Spinal cord (tissue), 9 donors: ENCODE measurements at regions not wholly inside any gene's neighbourhood (a gene's known extent, or its start where the extent isn't known, plus 50 kb on each side); places are given as distances from the start of the nearest gene placed in this dataset.

Source experiments
- DNase-seq, 6 donors: peaks; one replicate each; pipeline versions ENCODE4 v3.0.0 to v3.0.0-alpha.2; 2013 to 2015; ENCODE audit warnings: low spot score in 6 of 6, low read depth in 4 of 6
- H3K27ac ChIP-seq: one replicate; pipeline ENCODE4 v1.5.1; 2013; ENCODE audit warnings: low read depth, low read length, control low read depth
- H3K27me3 ChIP-seq: one replicate; pipeline ENCODE4 v1.6.1; 2013; ENCODE audit warnings: low read length; ENCODE audit not compliant: control insufficient read depth, insufficient read depth
- H3K36me3 ChIP-seq: one replicate; pipeline ENCODE4 v1.6.1; 2013; ENCODE audit warnings: low read length; ENCODE audit not compliant: control insufficient read depth, insufficient read depth
- H3K4me1 ChIP-seq: one replicate; pipeline ENCODE4 v1.6.1; 2013; ENCODE audit warnings: low read length; ENCODE audit not compliant: control insufficient read depth, insufficient read depth
- H3K4me3 ChIP-seq: one replicate; pipeline ENCODE4 v1.5.1; 2013; ENCODE audit warnings: low read depth, low read length, control low read depth
- H3K9me3 ChIP-seq: one replicate; pipeline ENCODE4 v1.6.1; 2013; ENCODE audit warnings: low read length; ENCODE audit not compliant: control insufficient read depth, insufficient read depth
- WGBS: methylation state at CpG from one replicate; pipeline ENCODE4 v1.1.5; 2013; ENCODE audit warnings: missing lambda C conversion rate; ENCODE audit not compliant: insufficient coverage; 5-methylcytosine and 5-hydroxymethylcytosine counted together
- donor health status: healthy.

- 75% methylated on average over 2 of the region's 5 CpGs for WGBS
- Histone ChIP-seq H3K27me3 (no peaks in the 10 kb centered on the region), H3K27ac (no peak overlapping the region), H3K36me3 (no peaks in the 10 kb centered on the region), H3K9me3 (no peaks in the 10 kb centered on the region), H3K4me3 (no peak overlapping the region), H3K4me1 (no peaks in the 10 kb centered on the region)
- DNase-seq: no peak
Observed at GRCh38 chr14:53788566-53788965, 168.1 kb downstream of the BMP4 start.

DNA sequence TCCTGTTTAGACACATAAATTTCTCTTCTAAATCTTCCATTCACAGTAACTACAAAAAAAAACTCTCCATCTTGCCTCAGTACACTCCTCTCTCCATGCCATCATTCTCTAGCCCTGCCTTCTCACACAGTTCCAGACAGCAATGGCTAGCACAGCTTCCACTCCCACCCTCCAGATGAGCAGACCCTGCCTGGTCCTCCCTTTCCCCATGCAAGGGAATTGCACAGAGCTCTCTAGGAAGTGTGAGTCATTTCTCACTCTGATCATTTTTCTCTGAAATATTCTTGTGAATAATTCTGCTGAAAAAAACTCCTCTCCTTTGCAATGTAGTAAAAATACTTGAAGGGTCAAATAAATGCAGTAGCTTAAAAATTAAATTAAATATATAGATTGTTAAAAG lies 170.6 kb downstream of the BMP4 start:
- H3K36me3 ChIP-seq: no peaks in the 10 kb centered on the region
- H3K4me3 ChIP-seq: no peak overlapping the region
- H3K27me3 ChIP-seq: no peaks in the 10 kb centered on the region
- DNase-seq: no peak
- no peaks in the 10 kb centered on the region for H3K4me1 ChIP-seq
- H3K27ac ChIP-seq: no peak overlapping the region
- no peaks in the 10 kb centered on the region for H3K9me3 ChIP-seq

DNA sequence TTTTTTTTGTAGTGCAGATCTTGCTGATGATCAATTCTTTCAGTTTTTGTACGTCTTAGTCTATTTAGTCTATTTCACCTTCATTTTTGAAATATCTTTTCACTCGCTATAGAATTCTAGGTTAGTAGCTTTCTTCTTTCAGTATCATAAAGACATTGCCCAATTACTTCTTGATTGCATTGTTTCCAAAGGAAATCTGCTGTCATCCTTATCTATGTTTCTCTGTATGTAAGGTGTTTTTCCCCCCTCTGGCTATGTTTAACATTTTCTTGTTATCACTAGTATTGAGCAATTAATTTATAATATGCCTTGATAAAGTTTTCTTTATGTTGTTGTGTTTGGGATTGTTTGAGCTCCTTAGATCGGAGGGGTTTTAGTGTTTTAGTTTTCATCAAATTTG lies 171.9 kb downstream of the BMP4 start:
- DNase-seq: no peak
- H3K36me3 ChIP-seq: no peaks in the 10 kb centered on the region
- H3K27ac ChIP-seq: no peak overlapping the region
- H3K27me3 ChIP-seq: no peaks in the 10 kb centered on the region
- H3K4me1 ChIP-seq: no peaks in the 10 kb centered on the region
- H3K4me3 ChIP-seq: no peak overlapping the region
- H3K9me3 ChIP-seq: no peaks in the 10 kb centered on the region
- WGBS: no CpG with 5 or more reads among the region's 3 CpGs

- H3K27ac ChIP-seq: no peak overlapping the region
- H3K4me1 ChIP-seq: no peaks in the 10 kb centered on the region
- no peaks in the 10 kb centered on the region for H3K9me3 ChIP-seq
- H3K4me3 ChIP-seq: no peak overlapping the region
- no peak for DNase-seq
- no peaks in the 10 kb centered on the region for H3K27me3 ChIP-seq
- no peaks in the 10 kb centered on the region for H3K36me3 ChIP-seq
Observed at GRCh38 chr14:53783256-53783655, 173.4 kb downstream of the BMP4 start.

DNA sequence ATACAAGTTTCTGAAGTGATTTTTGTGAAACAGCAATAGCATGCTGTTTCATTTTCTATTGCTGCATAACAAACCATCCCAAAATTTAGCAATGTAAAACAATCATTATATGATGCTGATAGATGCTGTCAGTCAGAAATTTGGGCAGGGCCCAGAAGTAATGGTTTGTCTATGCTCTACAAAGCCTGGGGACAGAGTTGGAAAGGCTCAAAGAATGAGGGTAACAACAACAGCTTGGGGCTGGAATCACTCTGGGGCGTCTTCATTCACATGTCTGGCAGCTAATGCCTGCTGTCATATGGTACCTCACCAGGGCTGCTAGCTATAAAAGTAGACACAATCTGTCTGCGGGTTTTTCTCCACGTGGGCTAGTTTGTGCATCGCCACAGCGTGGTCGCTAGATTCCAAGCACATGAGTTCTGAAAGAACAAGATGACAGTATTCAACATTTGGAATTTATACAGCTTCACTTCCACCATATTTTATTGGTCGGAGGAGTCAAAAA lies 176.5 kb downstream of the BMP4 start:
- Histone ChIP-seq H3K27me3 (no peaks in the 10 kb centered on the region), H3K9me3 (no peaks in the 10 kb centered on the region), H3K36me3 (no peaks in the 10 kb centered on the region), H3K27ac (no peak overlapping the region), H3K4me3 (no peak overlapping the region), H3K4me1 (no peaks in the 10 kb centered on the region)
- DNase-seq: peak in 1 of 6 donors; percentile 72
- WGBS: 50% methylated on average over 1 of the region's 7 CpGs

GRCh38 chr14:53779301-53779700 lies 177.3 kb downstream of the BMP4 start:
- no peak overlapping the region for H3K27ac ChIP-seq
- WGBS: no CpG with 5 or more reads among the region's 2 CpGs
- no peaks in the 10 kb centered on the region for H3K4me1 ChIP-seq
- no peaks in the 10 kb centered on the region for H3K27me3 ChIP-seq
- H3K36me3 ChIP-seq: no peaks in the 10 kb centered on the region
- no peak overlapping the region for H3K4me3 ChIP-seq
- DNase-seq: no peak
- no peaks in the 10 kb centered on the region for H3K9me3 ChIP-seq

DNA sequence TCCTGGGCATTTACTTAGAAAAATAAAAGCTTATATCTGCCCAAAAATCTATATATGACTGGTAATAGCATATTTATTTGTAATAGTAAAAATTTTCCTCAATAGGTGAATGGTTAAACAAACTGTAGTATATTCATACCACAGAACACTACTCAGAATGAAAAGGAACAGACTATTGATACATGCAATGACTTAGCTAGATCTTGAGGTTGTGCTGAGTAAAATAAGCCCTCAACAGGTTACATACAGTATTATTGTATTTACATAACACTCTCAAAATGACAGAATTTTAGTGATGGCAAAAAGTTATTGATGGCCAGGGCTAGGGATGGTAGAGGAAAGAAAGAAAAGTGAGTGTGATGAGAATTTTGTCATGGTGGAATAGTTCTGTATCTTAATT lies 178.4 kb downstream of the BMP4 start:
- Histone ChIP-seq H3K27ac (no peak overlapping the region), H3K9me3 (no peaks in the 10 kb centered on the region), H3K36me3 (no peaks in the 10 kb centered on the region), H3K27me3 (no peaks in the 10 kb centered on the region), H3K4me1 (no peaks in the 10 kb centered on the region), H3K4me3 (no peak overlapping the region)
- no peak for DNase-seq

- DNase-seq: no peak
- 100% methylated on average over 1 of the region's 5 CpGs for WGBS
- H3K4me3 ChIP-seq: no peak overlapping the region
- H3K27me3 ChIP-seq: no peaks in the 10 kb centered on the region
- no peaks in the 10 kb centered on the region for H3K36me3 ChIP-seq
- no peaks in the 10 kb centered on the region for H3K4me1 ChIP-seq
- no peak overlapping the region for H3K27ac ChIP-seq
- H3K9me3 ChIP-seq: no peaks in the 10 kb centered on the region
Observed at GRCh38 chr14:53772936-53773335, 183.7 kb downstream of the BMP4 start.

GRCh38 chr14:53767566-53767965 lies 189.1 kb downstream of the BMP4 start:
- no peak overlapping the region for H3K27ac ChIP-seq
- H3K4me3 ChIP-seq: no peak overlapping the region
- no peaks in the 10 kb centered on the region for H3K27me3 ChIP-seq
- no peaks in the 10 kb centered on the region for H3K9me3 ChIP-seq
- H3K36me3 ChIP-seq: no peaks in the 10 kb centered on the region
- no peak for DNase-seq
- no CpG with 5 or more reads among the region's 2 CpGs for WGBS
- no peaks in the 10 kb centered on the region for H3K4me1 ChIP-seq

GRCh38 chr14:53766601-53767000 lies 190.0 kb downstream of the BMP4 start:
- Histone ChIP-seq H3K36me3 (no peaks in the 10 kb centered on the region), H3K4me3 (no peak overlapping the region), H3K27me3 (no peaks in the 10 kb centered on the region), H3K9me3 (no peaks in the 10 kb centered on the region), H3K27ac (no peak overlapping the region), H3K4me1 (no peaks in the 10 kb centered on the region)
- no peak for DNase-seq

DNA sequence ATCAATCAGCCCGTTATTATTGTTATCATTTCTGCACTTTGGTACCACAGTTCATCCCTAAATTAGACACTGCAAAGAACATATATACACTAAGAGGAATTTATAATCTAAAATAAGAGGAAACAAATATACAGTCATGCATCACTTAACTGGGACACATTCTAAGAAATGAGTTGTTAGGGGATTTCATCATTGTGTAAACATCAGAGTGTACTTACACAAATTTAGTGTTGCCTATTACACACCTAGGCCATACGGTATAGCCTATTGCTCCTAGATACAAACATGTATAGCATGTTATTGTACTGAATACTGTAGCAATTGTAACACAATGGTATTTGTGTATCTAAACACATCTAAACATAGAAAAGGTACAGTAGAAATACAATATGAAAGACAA lies 190.5 kb downstream of the BMP4 start:
- no peaks in the 10 kb centered on the region for H3K4me1 ChIP-seq
- no peaks in the 10 kb centered on the region for H3K9me3 ChIP-seq
- H3K36me3 ChIP-seq: no peaks in the 10 kb centered on the region
- H3K27ac ChIP-seq: no peak overlapping the region
- no peak for DNase-seq
- no CpG with 5 or more reads among the region's 2 CpGs for WGBS
- H3K27me3 ChIP-seq: no peaks in the 10 kb centered on the region
- H3K4me3 ChIP-seq: no peak overlapping the region
